ENCODE measurements at regions not wholly inside any gene's neighbourhood (a gene's known extent, or its start where the extent isn't known, plus 50 kb on each side); places are given as distances from the start of the nearest gene placed in this dataset.

GRCh38 chr6:153976921-153977693 is 61.9 kb upstream of the OPRM1 start:
- H3K36me3 ChIP-seq (ENCODE audit: insufficient read depth, low read length), result no peaks in the 10 kb centered on the region
- no TSS peak for BruUV-seq (replicated peaks)
- H2AFZ ChIP-seq (ENCODE audit: low read length), result no peak overlapping the region
- CTCF ChIA-PET (ENCODE audit: unreplicated experiment), result no interaction called here
- H3K4me3 ChIP-seq (ENCODE audit: low read depth, low read length, poor library complexity, severe bottlenecking), result no peak overlapping the region
- H3K79me2 ChIP-seq (ENCODE audit: insufficient read depth, low read depth, low read length), result no peaks in the 10 kb centered on the region
- H3K9me2 ChIP-seq (ENCODE audit: insufficient read depth, low read length), result no peaks in the 10 kb centered on the region
- no peak overlapping the region for H3K4me2 ChIP-seq (ENCODE audit: low read length)
- no peak for DNase-seq (ENCODE audit: low spot score)
- intact Hi-C loops (cut with micrococcal nuclease; ENCODE audit: unreplicated experiment), result no loop called here
- H3K27ac ChIP-seq (ENCODE audit: low read depth, low read length, poor library complexity, severe bottlenecking), result no peak overlapping the region
- no peak for TF ChIP-seq EZH2phosphoT487 (IDR thresholded peaks at IDR 0.05; ENCODE audit: borderline replicate concordance, low read depth, low read length)
- H3K9me3 ChIP-seq (ENCODE audit: low read length), result no peaks in the 10 kb centered on the region
- no peaks in the 10 kb centered on the region for H3K4me1 ChIP-seq (ENCODE audit: insufficient read depth, low read length, poor library complexity, severe bottlenecking)
- H4K20me1 ChIP-seq (ENCODE audit: insufficient read depth, low read length), result no peaks in the 10 kb centered on the region
- POLR2A ChIA-PET, result no interaction called here

GRCh38 chr6:153966001-153966400 is 73.0 kb upstream of the OPRM1 start:
- Histone ChIP-seq H3K4me1 (ENCODE audit: insufficient read depth, low read length, poor library complexity, severe bottlenecking) (no peaks in the 10 kb centered on the region), H3K9me2 (ENCODE audit: insufficient read depth, low read length) (no peaks in the 10 kb centered on the region), H3K4me3 (ENCODE audit: low read depth, low read length, poor library complexity, severe bottlenecking) (no peak overlapping the region), H3K36me3 (ENCODE audit: insufficient read depth, low read length) (no peaks in the 10 kb centered on the region), H3K27ac (ENCODE audit: low read depth, low read length, poor library complexity, severe bottlenecking) (no peak overlapping the region), H3K4me2 (ENCODE audit: low read length) (no peak overlapping the region), H3K79me2 (ENCODE audit: insufficient read depth, low read depth, low read length) (no peaks in the 10 kb centered on the region), H4K20me1 (ENCODE audit: insufficient read depth, low read length) (no peaks in the 10 kb centered on the region), H3K9me3 (ENCODE audit: low read length) (no peaks in the 10 kb centered on the region), H2AFZ (ENCODE audit: low read length) (no peak overlapping the region)
- TF ChIP-seq CTCF (conservative IDR thresholded peaks at IDR 0.05; ENCODE audit: low read length) (no peak), EZH2phosphoT487 (IDR thresholded peaks at IDR 0.05; ENCODE audit: borderline replicate concordance, low read depth, low read length) (no peak)
- POLR2A ChIA-PET, result no interaction called here
- CTCF ChIA-PET (ENCODE audit: unreplicated experiment), result no interaction called here
- intact Hi-C loops (cut with micrococcal nuclease; ENCODE audit: unreplicated experiment), result no loop called here
- DNase-seq (ENCODE audit: low spot score), result no peak
- no TSS peak for BruUV-seq (replicated peaks)

- Histone ChIP-seq H3K4me2 (ENCODE audit: low read length) (no peak overlapping the region), H3K79me2 (ENCODE audit: insufficient read depth, low read depth, low read length) (no peaks in the 10 kb centered on the region), H3K9me2 (ENCODE audit: insufficient read depth, low read length) (no peaks in the 10 kb centered on the region), H3K9me3 (ENCODE audit: low read length) (no peaks in the 10 kb centered on the region), H3K27ac (ENCODE audit: low read depth, low read length, poor library complexity, severe bottlenecking) (no peak overlapping the region), H3K36me3 (ENCODE audit: insufficient read depth, low read length) (no peaks in the 10 kb centered on the region), H4K20me1 (ENCODE audit: insufficient read depth, low read length) (no peaks in the 10 kb centered on the region), H3K4me1 (ENCODE audit: insufficient read depth, low read length, poor library complexity, severe bottlenecking) (no peaks in the 10 kb centered on the region), H3K4me3 (ENCODE audit: low read depth, low read length, poor library complexity, severe bottlenecking) (no peak overlapping the region), H2AFZ (ENCODE audit: low read length) (no peak overlapping the region)
- ChIA-PET POLR2A (interaction anchor here (0.7 kb wide), 1 partner anchor 27 kb away, joined by 3 read pairs; no protein-coding TSS in a partner anchor), CTCF (ENCODE audit: unreplicated experiment) (no interaction called here)
- intact Hi-C loops (cut with micrococcal nuclease; ENCODE audit: unreplicated experiment), result no loop called here
- DNase-seq (ENCODE audit: low spot score), result no peak
- BruUV-seq (replicated peaks), result no TSS peak
- TF ChIP-seq EZH2phosphoT487 (IDR thresholded peaks at IDR 0.05; ENCODE audit: borderline replicate concordance, low read depth, low read length) (no peak), CTCF (conservative IDR thresholded peaks at IDR 0.05; ENCODE audit: low read length) (0 out of 2 replicates have a peak, but pooled peaks have one; percentile 25)
Observed at GRCh38 chr6:153963352-153963751, 75.7 kb upstream of the OPRM1 start.
